Activated T-cell treated with anti-CD3 and anti-CD28 coated beads for 24 hours (primary cell): ENCODE measurements at regions not wholly inside any gene's neighbourhood (a gene's known extent, or its start where the extent isn't known, plus 50 kb on each side); places are given as distances from the start of the nearest gene placed in this dataset.
A peak's percentile ranks its signal among the peaks of the same experiment; 100 is the strongest.
"Not testable (repeated sequence)": the region's sequence is repeated elsewhere in the genome, so short reads cannot be mapped to it uniquely, and the experiment has no call there.

Experiments
- DNase-seq: peaks from one replicate; pipeline ENCODE4 v3.0.0-alpha.2; 2020; ENCODE audit warnings: low read depth

DNA sequence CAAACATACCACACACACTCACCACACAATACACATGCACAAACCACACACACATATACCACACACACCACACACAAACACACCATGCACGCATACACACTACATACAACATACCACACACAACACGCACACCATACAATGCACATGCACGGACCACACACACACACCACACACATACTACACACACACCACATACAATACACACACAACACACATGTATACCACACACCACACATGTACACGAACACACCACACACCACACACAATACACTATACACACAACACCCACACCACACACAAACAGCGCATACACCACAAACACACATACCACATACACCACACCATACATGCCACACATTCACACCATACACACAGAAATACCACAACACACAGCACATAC lies 480.3 kb downstream of the DIRAS2 start:
- DNase-seq = no peak

- DNase-seq = no peak
Measured at GRCh38 chr9:90162819-90163218, 479.8 kb downstream of the DIRAS2 start.

DNA sequence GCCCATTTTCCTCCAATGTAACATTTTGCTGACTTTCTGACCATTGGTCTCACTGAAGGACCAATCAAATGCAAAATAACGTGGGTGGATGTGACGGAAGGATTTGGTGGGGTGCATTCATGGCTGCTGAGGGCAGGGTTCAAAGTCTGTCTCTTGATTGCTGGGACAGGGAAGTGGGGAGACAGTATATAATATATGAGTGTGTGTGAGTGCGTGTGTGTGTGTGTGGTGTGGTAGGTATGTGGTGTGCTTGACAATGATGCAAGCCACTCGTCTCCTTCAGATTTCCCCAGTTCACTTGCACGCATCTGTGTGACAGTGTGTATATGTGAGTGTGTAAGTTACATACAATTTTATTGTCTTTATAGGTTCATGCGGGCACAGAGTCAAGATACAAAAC lies 477.3 kb downstream of the DIRAS2 start:
- DNase-seq = no peak

- DNase-seq = not testable (repeated sequence)
Measured at GRCh38 chr9:90166374-90166773, 476.2 kb downstream of the DIRAS2 start.

DNA sequence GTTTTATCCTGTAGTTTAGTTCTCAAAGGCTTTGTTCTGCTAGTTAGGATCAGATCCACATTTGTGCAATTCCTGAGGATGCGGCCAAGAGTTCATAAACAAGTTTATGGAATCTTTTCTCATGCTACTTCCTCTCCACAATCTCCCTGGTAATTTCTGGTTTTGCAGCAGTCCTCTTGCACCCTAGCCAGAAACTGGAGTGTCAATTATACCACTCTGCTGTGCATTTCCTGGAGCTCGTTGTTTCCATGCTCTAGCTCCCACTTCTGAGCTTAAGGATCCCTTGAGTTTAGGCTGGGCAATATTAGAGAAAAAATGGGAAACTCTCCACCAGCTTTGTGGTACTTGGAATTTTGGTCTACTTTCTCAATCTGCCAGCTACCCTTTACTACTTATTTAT lies 474.7 kb downstream of the DIRAS2 start:
- no peak for DNase-seq

DNA sequence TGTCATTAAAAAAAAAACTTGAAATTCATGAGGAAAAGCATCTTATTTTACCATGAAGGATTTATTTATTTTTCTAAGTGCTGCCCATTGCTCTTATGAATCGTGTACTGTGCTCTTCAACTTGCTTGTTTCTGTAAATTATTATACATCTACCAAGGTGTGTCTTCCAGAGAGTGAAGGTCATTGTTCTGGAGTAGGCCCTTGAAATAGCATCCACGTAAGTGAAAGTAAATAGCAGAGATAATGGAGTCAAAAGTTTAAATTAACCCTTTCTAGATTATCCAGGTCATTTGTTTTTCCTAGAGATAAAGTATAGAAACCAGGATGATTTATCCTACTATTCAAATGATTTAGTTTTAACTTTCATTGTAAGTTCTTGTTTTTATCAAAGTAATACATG lies 473.1 kb downstream of the DIRAS2 start:
- DNase-seq = no peak

GRCh38 chr9:90173935-90174334 lies 468.7 kb downstream of the DIRAS2 start:
- not testable (repeated sequence) for DNase-seq

DNA sequence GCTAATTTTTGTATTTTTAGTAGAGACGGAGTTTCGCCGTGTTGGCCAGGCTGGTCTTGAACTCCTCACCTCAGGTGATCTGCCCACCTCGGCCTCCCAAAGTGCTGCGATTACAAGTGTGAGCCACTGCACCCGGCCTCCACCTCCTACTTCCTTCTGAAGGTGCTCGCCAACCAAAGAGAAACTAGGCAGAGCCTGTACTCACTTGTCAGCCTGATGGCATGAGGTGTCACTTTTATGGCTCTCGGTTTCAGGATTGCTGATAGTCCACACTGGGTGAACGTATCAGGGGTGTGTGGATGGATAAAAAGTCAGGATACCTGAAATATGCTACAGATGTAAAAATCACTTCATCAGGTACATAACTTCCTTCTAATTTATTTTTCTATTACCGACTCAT lies 468.3 kb downstream of the DIRAS2 start:
- DNase-seq = not testable (repeated sequence)

DNA sequence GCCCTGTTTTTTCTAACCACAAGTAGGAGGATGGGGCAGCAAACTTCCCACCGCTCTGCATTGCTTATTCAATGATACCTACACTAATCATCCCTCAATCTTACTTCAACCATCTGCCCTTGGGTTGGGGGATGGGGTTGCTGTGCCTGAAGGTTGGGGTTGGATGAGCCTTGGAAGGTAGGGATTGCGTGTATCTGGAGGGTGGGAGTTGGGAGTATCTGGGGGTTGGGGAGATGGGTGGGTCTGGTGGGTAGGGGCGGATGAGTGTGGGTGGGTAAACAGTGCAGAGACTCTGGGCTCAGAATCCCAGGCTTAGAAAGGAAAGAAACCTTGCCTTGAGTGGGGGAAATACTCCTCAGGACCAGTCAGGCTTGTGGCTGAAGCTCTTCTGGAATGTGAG lies 467.4 kb downstream of the DIRAS2 start:
- no peak for DNase-seq

DNA sequence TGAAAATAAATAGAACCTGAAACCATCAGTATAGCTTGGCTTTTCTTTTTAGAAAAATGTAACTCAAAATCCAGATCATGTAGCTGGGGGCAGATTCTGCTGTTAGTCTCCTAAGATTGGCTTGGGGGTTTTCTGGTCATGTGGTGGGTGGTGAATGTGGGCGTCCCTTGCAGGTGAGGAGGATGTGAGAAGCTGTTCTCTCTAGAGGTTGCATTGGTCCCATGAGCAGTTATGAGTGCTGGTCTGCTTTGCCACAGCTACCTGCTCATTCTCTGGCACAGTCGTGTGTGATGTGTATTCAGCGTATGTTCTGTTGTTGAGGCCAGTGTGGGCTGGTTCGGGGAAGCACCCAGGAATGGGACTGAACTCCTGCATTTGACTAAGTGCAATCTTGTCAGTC lies 466.8 kb downstream of the DIRAS2 start:
- no peak for DNase-seq

DNA sequence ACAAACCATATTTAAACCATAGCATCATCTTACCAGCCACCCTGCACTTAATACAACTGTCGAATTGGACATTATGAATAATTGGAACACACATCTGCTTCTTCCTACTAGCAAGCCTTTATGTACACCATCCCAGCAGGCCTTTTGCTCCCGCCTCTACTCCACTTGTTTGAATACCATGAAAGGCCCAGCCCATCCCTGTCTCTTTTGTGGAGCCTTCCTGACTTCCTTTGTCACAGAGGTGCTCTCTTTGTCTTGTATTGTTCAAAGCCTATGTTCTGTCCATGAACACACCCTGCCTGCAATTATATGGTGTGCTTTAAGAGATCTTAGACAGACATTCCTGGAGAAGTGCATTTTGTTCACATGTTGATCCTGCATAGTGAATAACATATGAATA lies 465.7 kb downstream of the DIRAS2 start:
- no peak for DNase-seq

GRCh38 chr9:90180381-90180780 lies 462.2 kb downstream of the DIRAS2 start:
- DNase-seq = no peak

DNA sequence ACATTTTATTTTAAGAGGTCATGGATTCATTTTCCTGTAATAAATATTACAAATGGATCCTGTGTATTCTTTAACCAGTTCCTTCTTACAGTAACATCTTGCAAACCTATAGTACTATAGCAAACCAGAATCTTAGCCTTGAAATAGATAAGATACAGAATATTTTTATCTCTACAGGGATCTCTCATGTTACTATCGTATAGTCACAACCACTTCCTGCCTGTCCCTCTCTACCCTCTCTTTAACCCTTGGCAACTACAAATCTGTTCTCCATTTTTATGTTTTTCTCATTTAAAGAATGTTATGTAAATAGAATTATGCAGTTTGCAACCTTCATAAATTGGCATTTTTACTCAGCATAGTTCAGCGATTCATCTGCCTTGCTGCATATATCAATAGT lies 454.0 kb downstream of the DIRAS2 start:
- DNase-seq = no peak

- DNase-seq = no peak
Measured at GRCh38 chr9:90189306-90189705, 453.3 kb downstream of the DIRAS2 start.

GRCh38 chr9:90192465-90192864 lies 450.2 kb downstream of the DIRAS2 start:
- peak; percentile 4 for DNase-seq

GRCh38 chr9:90198956-90199355 lies 443.7 kb downstream of the DIRAS2 start:
- no peak for DNase-seq

DNA sequence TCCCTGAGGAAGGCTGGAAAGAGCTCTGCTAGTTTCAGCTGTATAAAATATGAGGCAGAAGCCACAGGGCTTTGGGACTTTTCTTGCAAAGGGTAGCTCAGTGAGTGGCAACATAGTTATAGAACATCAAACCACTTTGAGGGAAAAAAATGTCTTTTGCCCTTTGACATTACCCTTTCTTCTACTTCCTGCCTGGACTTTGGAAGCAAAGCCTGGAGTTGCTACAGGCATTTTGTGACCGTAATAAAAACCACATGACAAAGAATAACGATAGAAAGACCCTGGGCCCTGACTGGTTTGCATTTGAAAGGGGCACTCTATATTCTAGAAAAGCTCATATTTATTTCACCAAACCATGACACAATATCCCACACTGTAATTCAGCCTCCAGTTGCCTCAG lies 440.9 kb downstream of the DIRAS2 start:
- DNase-seq = no peak

GRCh38 chr9:90204128-90204831 lies 438.3 kb downstream of the DIRAS2 start:
- DNase-seq = no peak

- not testable (repeated sequence) for DNase-seq
Measured at GRCh38 chr9:90213045-90213444, 429.6 kb downstream of the DIRAS2 start.

GRCh38 chr9:90219548-90220118 lies 423.0 kb downstream of the DIRAS2 start:
- no peak for DNase-seq

DNA sequence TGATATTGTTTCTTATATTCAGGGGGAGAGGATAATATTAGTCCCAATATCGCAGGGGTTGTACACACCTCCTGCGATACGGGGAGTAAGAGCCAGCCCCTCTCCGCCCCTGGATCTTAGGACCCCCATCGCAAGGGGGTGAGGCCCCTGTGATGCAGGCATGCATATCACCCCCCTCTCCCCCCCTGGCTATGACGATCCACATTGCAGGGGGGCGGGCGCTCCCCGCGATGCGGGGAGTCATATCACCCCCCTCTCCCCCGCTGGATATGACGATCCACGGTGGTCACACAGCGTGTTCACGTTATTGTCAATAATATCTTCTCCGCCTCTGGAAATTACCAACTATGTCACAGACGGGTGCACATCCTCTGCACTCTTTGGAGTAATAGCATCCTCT lies 420.7 kb downstream of the DIRAS2 start:
- DNase-seq = not testable (repeated sequence)

DNA sequence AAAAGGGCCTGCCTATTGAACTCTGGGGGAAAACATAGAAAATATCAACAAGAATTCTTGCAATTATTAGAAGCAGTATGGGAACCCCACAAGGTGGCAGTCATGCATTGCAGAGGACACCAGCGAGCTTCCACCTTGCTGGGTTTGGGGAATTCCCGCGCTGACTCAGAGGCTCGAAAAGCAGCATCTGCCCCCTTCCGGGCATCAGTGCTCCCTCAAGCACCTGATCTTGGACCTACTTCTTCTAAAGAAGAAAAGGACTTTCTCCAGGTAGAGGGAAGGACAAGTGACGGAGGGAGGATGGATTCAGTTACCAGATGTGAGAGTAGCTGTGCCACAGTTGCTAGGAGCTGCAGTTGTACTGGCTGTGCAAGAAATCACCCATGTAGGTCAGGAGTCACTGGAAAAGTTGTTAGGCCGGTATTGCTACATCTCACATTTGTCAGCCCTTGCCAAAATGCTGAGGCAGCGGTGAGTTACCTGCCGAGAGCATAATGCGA lies 415.7 kb downstream of the DIRAS2 start:
- DNase-seq = peak; percentile 51

GRCh38 chr9:90233081-90233480 lies 409.5 kb downstream of the DIRAS2 start:
- not testable (repeated sequence) for DNase-seq

- DNase-seq = no peak
Measured at GRCh38 chr9:90240541-90240940, 402.1 kb downstream of the DIRAS2 start.
